SK-N-SH (cell line): ENCODE measurements at regions not wholly inside any gene's neighbourhood (a gene's known extent, or its start where the extent isn't known, plus 50 kb on each side); places are given as distances from the start of the nearest gene placed in this dataset.

Source experiments
- CTCF ChIA-PET: fragments of 300-600, 350-600 bp; formaldehyde crosslinking; extraction: SDS; loops from one replicate; lab custom pipeline; 2021; lab: Yijun Ruan, JAX
- POLR2A ChIA-PET: fragments of 350-600 bp; sonication (Branson Sonifier 250); formaldehyde crosslinking; extraction: SDS; loops from one replicate; lab custom pipeline; 2020; ENCODE audit warnings: antibody characterized with exemption, inconsistent platforms; lab: Yijun Ruan, JAX
- DNase-seq: peaks from one replicate; pipeline ENCODE4 v3.0.0; 2012
- H2AFZ ChIP-seq: fragments of 200-600 bp; sonication (generic); 2 replicates; pipeline ENCODE4 v1.8.1; 2016; ENCODE audit warnings: antibody characterized with exemption, mild to moderate bottlenecking, low read depth
- H3F3A ChIP-seq: fragments of 200-600 bp; sonication (generic); replicated peaks from 2 replicates; pipeline ENCODE3; 2016; ENCODE audit warnings: antibody characterized with exemption, mild to moderate bottlenecking; ENCODE audit not compliant: insufficient read depth
- H3K27ac ChIP-seq, 2 experiments: fragments of 200-500 bp in 1 of 2; fragments of 200-600 bp in 1 of 2; sonication (Bioruptor generic) in 1 of 2; sonication (generic), shearing (Covaris generic) in 1 of 2; 2 replicates each; pipeline versions ENCODE4 v1.5.1 to v1.6.1; 2014 to 2016; ENCODE audit warnings: low read depth in 2 of 2, inconsistent platforms in 1 of 2, low read length in 1 of 2, mild to moderate bottlenecking in 1 of 2, mixed read lengths in 1 of 2
- H3K27me3 ChIP-seq: fragments of 200-600 bp; sonication (generic), shearing (Covaris generic); 2 replicates; pipeline ENCODE4 v1.6.1; 2016; ENCODE audit warnings: mixed run types; ENCODE audit not compliant: insufficient read depth
- H3K36me3 ChIP-seq, 2 experiments: fragments of 200-500 bp in 1 of 2; fragments of 200-600 bp in 1 of 2; sonication (Bioruptor generic) in 1 of 2; sonication (generic) in 1 of 2; replicated peaks in 1 of 2; 2 replicates each; pipeline versions ENCODE3 to v1.5.1; 2014 to 2016; ENCODE audit warnings: low read length in 1 of 2, mild to moderate bottlenecking in 1 of 2; ENCODE audit not compliant: insufficient read depth in 2 of 2, control insufficient read depth in 1 of 2
- H3K4me1 ChIP-seq, 2 experiments: fragments of 200-500 bp in 1 of 2; fragments of 200-600 bp in 1 of 2; sonication (Bioruptor generic) in 1 of 2; sonication (generic), shearing (Covaris generic) in 1 of 2; 2 replicates each; pipeline versions ENCODE4 v1.5.1 to v1.6.1; 2014 to 2016; ENCODE audit warnings: low read depth in 1 of 2, low read length in 1 of 2, mixed run types in 1 of 2; ENCODE audit not compliant: insufficient read depth in 2 of 2, control insufficient read depth in 1 of 2
- H3K4me2 ChIP-seq: fragments of 200-600 bp; sonication (generic), shearing (Covaris generic); 2 replicates; pipeline ENCODE4 v1.6.1; 2017; ENCODE audit warnings: mixed run types
- H3K4me3 ChIP-seq, 2 experiments: fragments of 200-500 bp in 1 of 2; fragments of 200-600 bp in 1 of 2; sonication (Bioruptor generic) in 1 of 2; sonication (generic), shearing (Covaris generic) in 1 of 2; 2 replicates each; pipeline versions ENCODE4 v1.5.1 to v1.8.1; 2014 to 2016; ENCODE audit warnings: low read depth in 2 of 2, inconsistent platforms in 1 of 2, low read length in 1 of 2, mild to moderate bottlenecking in 1 of 2, mixed read lengths in 1 of 2, moderate library complexity in 1 of 2
- H3K79me2 ChIP-seq: fragments of 200-600 bp; sonication (generic); 2 replicates; pipeline ENCODE4 v1.8.1; 2017; ENCODE audit warnings: mild to moderate bottlenecking; ENCODE audit not compliant: insufficient read depth
- H3K9ac ChIP-seq: fragments of 200-600 bp; sonication (generic); 2 replicates; pipeline ENCODE4 v1.6.1; 2017; ENCODE audit warnings: mixed run types
- H3K9me2 ChIP-seq: fragments of 200-600 bp; sonication (generic); 2 replicates; pipeline ENCODE4 v1.6.1; 2017; ENCODE audit warnings: mixed run types
- H3K9me3 ChIP-seq: fragments of 200-600 bp; sonication (generic); 2 replicates; pipeline ENCODE4 v1.6.1; 2017; ENCODE audit warnings: mixed run types, mild to moderate bottlenecking, moderate library complexity
- H4K20me1 ChIP-seq: fragments of 200-600 bp; sonication (generic); 2 replicates; pipeline ENCODE4 v1.6.1; 2017; ENCODE audit warnings: mild to moderate bottlenecking, mixed run types; ENCODE audit not compliant: insufficient read depth
- FOXJ3 ChIP-seq: sonication (generic); formaldehyde crosslinking; IDR thresholded peaks from 2 replicates; pipeline ENCODE4 v1.5.1; 2020; ENCODE audit warnings: mild to moderate bottlenecking, missing genetic modification reagents
- GABPA ChIP-seq: IDR thresholded peaks from 2 replicates; pipeline ENCODE4 v1.4.0; 2012; ENCODE audit warnings: low read depth, mild to moderate bottlenecking
- GATA2 ChIP-seq: sonication (generic); formaldehyde crosslinking; IDR thresholded peaks from 2 replicates; pipeline ENCODE4 v1.5.0; 2020; ENCODE audit warnings: mild to moderate bottlenecking, missing genetic modification reagents
- POLR2AphosphoS5 ChIP-seq: IDR thresholded peaks from 2 replicates; pipeline ENCODE4 v1.6.1; 2012; ENCODE audit warnings: low read depth, low read length
- RFX5 ChIP-seq: IDR thresholded peaks from 2 replicates; pipeline ENCODE4 v1.6.1; 2012; ENCODE audit warnings: mild to moderate bottlenecking, improper control_type of control experiment, low read length
- SMC3 ChIP-seq: IDR thresholded peaks from 2 replicates; pipeline ENCODE4 v1.6.1; 2012; ENCODE audit warnings: low read depth, low read length, improper control_type of control experiment
- YY1 ChIP-seq: IDR thresholded peaks from 2 replicates; pipeline ENCODE4 v1.4.0; 2012; ENCODE audit warnings: low read depth, mild to moderate bottlenecking
- TF ChIP-seq, protein P1 (sequence below): IDR thresholded peaks from 2 replicates; pipeline ENCODE4; 2012
- TF ChIP-seq, protein P2 (sequence below): fragments of 150-350 bp; IDR thresholded peaks from 2 replicates; pipeline ENCODE4 v1.6.1; 2016; ENCODE audit warnings: mild to moderate bottlenecking, low read depth, low read length
- TF ChIP-seq, protein P3 (sequence below): fragments of 150-350 bp; IDR thresholded peaks from 2 replicates; pipeline ENCODE4 v1.6.1; 2017; ENCODE audit warnings: antibody characterized with exemption, low read length, low read depth, borderline replicate concordance
- TF ChIP-seq, protein P4 (sequence below): IDR thresholded peaks from 2 replicates; pipeline ENCODE4 v1.4.0; 2012; ENCODE audit warnings: low read depth, borderline replicate concordance
- TF ChIP-seq, protein P5 (sequence below): IDR thresholded peaks from 2 replicates; pipeline ENCODE4 v1.4.0; 2012; ENCODE audit warnings: low read depth, borderline replicate concordance

DNA sequence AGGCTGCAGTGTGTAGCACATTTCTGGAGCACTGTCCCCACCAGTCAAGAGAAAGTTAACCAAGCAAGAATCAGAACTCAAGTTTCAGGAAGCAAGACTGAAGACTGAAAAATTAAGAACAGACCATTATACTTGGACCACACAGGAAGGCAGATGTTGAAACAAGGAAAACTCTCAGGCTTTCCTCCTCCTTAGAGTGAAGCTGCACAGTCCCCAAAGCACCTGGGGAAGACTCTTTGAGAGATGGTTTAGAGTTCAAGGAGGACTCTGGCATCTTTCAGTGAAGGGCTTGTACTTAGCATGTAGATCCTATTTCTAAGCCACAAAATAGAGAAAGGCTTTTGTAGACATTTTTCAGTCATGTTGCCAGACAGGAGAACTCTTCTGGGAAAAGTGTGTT, 113.7 kb upstream of the KCTD3 start:
- no peak overlapping the region for H3K9ac ChIP-seq
- CTCF ChIA-PET: interaction anchor here (1.0 kb wide), 1 partner anchor 10 kb away, joined by 3 read pairs; no protein-coding TSS in a partner anchor

More for the DNA sequence above, 113.7 kb upstream of the KCTD3 start:
- Histone ChIP-seq H2AFZ (no peak overlapping the region), H3K36me3 (no peaks in the 10 kb centered on the region), H3K27ac (no peak overlapping the region), H3K4me2 (no peak overlapping the region), H3K9me2 (no peaks in the 10 kb centered on the region), H3F3A (no peaks in the 10 kb centered on the region), H4K20me1 (no peaks in the 10 kb centered on the region), H3K4me1 (no peaks in the 10 kb centered on the region), H3K4me3 (no peak overlapping the region), H3K79me2 (no peaks in the 10 kb centered on the region), H3K27me3 (no peaks in the 10 kb centered on the region), H3K9me3 (no peaks in the 10 kb centered on the region)
- no peak for DNase-seq
- POLR2A ChIA-PET: no interaction called here
- TF ChIP-seq YY1 (no peak), FOXJ3 (CRISPR knock-in tag) (no peak), SMC3 (no peak), GABPA (no peak), RFX5 (no peak), POLR2AphosphoS5 (no peak), GATA2 (CRISPR knock-in tag) (no peak)
- TF ChIP-seq, protein P1, sequence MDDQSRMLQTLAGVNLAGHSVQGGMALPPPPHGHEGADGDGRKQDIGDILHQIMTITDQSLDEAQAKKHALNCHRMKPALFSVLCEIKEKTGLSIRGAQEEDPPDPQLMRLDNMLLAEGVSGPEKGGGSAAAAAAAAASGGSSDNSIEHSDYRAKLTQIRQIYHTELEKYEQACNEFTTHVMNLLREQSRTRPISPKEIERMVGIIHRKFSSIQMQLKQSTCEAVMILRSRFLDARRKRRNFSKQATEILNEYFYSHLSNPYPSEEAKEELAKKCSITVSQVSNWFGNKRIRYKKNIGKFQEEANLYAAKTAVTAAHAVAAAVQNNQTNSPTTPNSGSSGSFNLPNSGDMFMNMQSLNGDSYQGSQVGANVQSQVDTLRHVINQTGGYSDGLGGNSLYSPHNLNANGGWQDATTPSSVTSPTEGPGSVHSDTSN: no peak
- TF ChIP-seq, protein P2, sequence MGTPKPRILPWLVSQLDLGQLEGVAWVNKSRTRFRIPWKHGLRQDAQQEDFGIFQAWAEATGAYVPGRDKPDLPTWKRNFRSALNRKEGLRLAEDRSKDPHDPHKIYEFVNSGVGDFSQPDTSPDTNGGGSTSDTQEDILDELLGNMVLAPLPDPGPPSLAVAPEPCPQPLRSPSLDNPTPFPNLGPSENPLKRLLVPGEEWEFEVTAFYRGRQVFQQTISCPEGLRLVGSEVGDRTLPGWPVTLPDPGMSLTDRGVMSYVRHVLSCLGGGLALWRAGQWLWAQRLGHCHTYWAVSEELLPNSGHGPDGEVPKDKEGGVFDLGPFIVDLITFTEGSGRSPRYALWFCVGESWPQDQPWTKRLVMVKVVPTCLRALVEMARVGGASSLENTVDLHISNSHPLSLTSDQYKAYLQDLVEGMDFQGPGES: no peak
- TF ChIP-seq, protein P3, sequence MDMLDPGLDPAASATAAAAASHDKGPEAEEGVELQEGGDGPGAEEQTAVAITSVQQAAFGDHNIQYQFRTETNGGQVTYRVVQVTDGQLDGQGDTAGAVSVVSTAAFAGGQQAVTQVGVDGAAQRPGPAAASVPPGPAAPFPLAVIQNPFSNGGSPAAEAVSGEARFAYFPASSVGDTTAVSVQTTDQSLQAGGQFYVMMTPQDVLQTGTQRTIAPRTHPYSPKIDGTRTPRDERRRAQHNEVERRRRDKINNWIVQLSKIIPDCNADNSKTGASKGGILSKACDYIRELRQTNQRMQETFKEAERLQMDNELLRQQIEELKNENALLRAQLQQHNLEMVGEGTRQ: no peak
- TF ChIP-seq, protein P4, sequence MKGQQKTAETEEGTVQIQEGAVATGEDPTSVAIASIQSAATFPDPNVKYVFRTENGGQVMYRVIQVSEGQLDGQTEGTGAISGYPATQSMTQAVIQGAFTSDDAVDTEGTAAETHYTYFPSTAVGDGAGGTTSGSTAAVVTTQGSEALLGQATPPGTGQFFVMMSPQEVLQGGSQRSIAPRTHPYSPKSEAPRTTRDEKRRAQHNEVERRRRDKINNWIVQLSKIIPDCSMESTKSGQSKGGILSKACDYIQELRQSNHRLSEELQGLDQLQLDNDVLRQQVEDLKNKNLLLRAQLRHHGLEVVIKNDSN: no peak
- TF ChIP-seq, protein P5, sequence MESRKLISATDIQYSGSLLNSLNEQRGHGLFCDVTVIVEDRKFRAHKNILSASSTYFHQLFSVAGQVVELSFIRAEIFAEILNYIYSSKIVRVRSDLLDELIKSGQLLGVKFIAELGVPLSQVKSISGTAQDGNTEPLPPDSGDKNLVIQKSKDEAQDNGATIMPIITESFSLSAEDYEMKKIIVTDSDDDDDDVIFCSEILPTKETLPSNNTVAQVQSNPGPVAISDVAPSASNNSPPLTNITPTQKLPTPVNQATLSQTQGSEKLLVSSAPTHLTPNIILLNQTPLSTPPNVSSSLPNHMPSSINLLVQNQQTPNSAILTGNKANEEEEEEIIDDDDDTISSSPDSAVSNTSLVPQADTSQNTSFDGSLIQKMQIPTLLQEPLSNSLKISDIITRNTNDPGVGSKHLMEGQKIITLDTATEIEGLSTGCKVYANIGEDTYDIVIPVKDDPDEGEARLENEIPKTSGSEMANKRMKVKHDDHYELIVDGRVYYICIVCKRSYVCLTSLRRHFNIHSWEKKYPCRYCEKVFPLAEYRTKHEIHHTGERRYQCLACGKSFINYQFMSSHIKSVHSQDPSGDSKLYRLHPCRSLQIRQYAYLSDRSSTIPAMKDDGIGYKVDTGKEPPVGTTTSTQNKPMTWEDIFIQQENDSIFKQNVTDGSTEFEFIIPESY: no peak
